ENCODE measurements at regions not wholly inside any gene's neighbourhood (a gene's known extent, or its start where the extent isn't known, plus 50 kb on each side); places are given as distances from the start of the nearest gene placed in this dataset.

- no peak for TF ChIP-seq POLR2AphosphoS5 (IDR thresholded peaks at IDR 0.05)
- TF ChIP-seq, protein P1, sequence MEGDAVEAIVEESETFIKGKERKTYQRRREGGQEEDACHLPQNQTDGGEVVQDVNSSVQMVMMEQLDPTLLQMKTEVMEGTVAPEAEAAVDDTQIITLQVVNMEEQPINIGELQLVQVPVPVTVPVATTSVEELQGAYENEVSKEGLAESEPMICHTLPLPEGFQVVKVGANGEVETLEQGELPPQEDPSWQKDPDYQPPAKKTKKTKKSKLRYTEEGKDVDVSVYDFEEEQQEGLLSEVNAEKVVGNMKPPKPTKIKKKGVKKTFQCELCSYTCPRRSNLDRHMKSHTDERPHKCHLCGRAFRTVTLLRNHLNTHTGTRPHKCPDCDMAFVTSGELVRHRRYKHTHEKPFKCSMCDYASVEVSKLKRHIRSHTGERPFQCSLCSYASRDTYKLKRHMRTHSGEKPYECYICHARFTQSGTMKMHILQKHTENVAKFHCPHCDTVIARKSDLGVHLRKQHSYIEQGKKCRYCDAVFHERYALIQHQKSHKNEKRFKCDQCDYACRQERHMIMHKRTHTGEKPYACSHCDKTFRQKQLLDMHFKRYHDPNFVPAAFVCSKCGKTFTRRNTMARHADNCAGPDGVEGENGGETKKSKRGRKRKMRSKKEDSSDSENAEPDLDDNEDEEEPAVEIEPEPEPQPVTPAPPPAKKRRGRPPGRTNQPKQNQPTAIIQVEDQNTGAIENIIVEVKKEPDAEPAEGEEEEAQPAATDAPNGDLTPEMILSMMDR (IDR thresholded peaks at IDR 0.05): no peak
Measured at GRCh38 chr18:10052871-10053270, 139.1 kb downstream of the VAPA start.

All from prostate gland (tissue), 2 donors.